HG02885 (cell line): ENCODE measurements at regions not wholly inside any gene's neighbourhood (a gene's known extent, or its start where the extent isn't known, plus 50 kb on each side); places are given as distances from the start of the nearest gene placed in this dataset.
"Not testable (repeated sequence)": the region's sequence is repeated elsewhere in the genome, so short reads cannot be mapped to it uniquely, and the experiment has no call there.

Experiments used
- ATAC-seq: cut with Tn5 transposase; IDR thresholded peaks from one replicate; pipeline ENCODE4 v1.9.1; 2021; ENCODE audit warnings: mild to moderate bottlenecking; ENCODE audit not compliant: unreplicated experiment, poor library complexity

GRCh38 chr1:234773936-234774677 is 164.1 kb upstream of the IRF2BP2 start:
- no peak for ATAC-seq

GRCh38 chr1:234772345-234773147 is 162.6 kb upstream of the IRF2BP2 start:
- ATAC-seq: peak; percentile 91

GRCh38 chr1:234771642-234772344 is 161.8 kb upstream of the IRF2BP2 start:
- ATAC-seq: no peak

- no peak for ATAC-seq
Measured at GRCh38 chr1:234770924-234771540, 161.1 kb upstream of the IRF2BP2 start.

- no peak for ATAC-seq
Measured at GRCh38 chr1:234769986-234770795, 160.2 kb upstream of the IRF2BP2 start.

GRCh38 chr1:234769284-234769985 is 159.5 kb upstream of the IRF2BP2 start:
- ATAC-seq: no peak

GRCh38 chr1:234768569-234769283 is 158.7 kb upstream of the IRF2BP2 start:
- no peak for ATAC-seq

- ATAC-seq: no peak
Measured at GRCh38 chr1:234768171-234768568, 158.2 kb upstream of the IRF2BP2 start.

- no peak for ATAC-seq
Measured at GRCh38 chr1:234765672-234766071, 155.7 kb upstream of the IRF2BP2 start.

GRCh38 chr1:234765181-234765580 is 155.2 kb upstream of the IRF2BP2 start:
- ATAC-seq: no peak

GRCh38 chr1:234763910-234764309 is 153.9 kb upstream of the IRF2BP2 start:
- ATAC-seq: no peak

- ATAC-seq: no peak
Measured at GRCh38 chr1:234763367-234763766, 153.4 kb upstream of the IRF2BP2 start.

GRCh38 chr1:234762127-234762526 is 152.1 kb upstream of the IRF2BP2 start:
- not testable (repeated sequence) for ATAC-seq

GRCh38 chr1:234760303-234760723 is 150.3 kb upstream of the IRF2BP2 start:
- ATAC-seq: no peak

- ATAC-seq: no peak
Measured at GRCh38 chr1:234759888-234760287, 149.9 kb upstream of the IRF2BP2 start.

- no peak for ATAC-seq
Measured at GRCh38 chr1:234758851-234759250, 148.9 kb upstream of the IRF2BP2 start.

- no peak for ATAC-seq
Measured at GRCh38 chr1:234756857-234757256, 146.9 kb upstream of the IRF2BP2 start.

- ATAC-seq: no peak
Measured at GRCh38 chr1:234756066-234756774, 146.2 kb upstream of the IRF2BP2 start.
